ACC112 (cell line): ENCODE measurements at regions not wholly inside any gene's neighbourhood (a gene's known extent, or its start where the extent isn't known, plus 50 kb on each side); places are given as distances from the start of the nearest gene placed in this dataset.
"Not testable (repeated sequence)": the region's sequence is repeated elsewhere in the genome, so short reads cannot be mapped to it uniquely, and the experiment has no call there.

Source experiments
- H2AFZ ChIP-seq: fragments of 200-600 bp; sonication (generic); one replicate; pipeline ENCODE4 v1.6.0; 2017; ENCODE audit warnings: antibody characterized with exemption, low read length; ENCODE audit not compliant: unreplicated experiment
- H3K27ac ChIP-seq: fragments of 200-600 bp; sonication (generic); 2 replicates; pipeline ENCODE4 v1.5.1; 2014; ENCODE audit warnings: low read depth, mild to moderate bottlenecking, antibody characterized with exemption, low read length, moderate library complexity
- H3K27me3 ChIP-seq: fragments of 200-600 bp; sonication (generic); 2 replicates; pipeline ENCODE4 v1.6.1; 2014; ENCODE audit warnings: mild to moderate bottlenecking, antibody characterized with exemption, low read length, moderate library complexity, mixed read lengths; ENCODE audit not compliant: insufficient read depth
- H3K36me3 ChIP-seq: fragments of 200-600 bp; sonication (generic); 2 replicates; pipeline ENCODE4 v1.6.1; 2016; ENCODE audit warnings: mild to moderate bottlenecking, antibody characterized with exemption, low read length, moderate library complexity, mixed read lengths; ENCODE audit not compliant: insufficient read depth
- H3K4me1 ChIP-seq: fragments of 200-600 bp; sonication (generic); one replicate; pipeline ENCODE4 v1.6.1; 2016; ENCODE audit warnings: low read length, mixed read lengths; ENCODE audit not compliant: insufficient read depth, unreplicated experiment, control insufficient read depth
- H3K4me3 ChIP-seq: fragments of 200-600 bp; sonication (generic); 2 replicates; pipeline ENCODE4 v1.5.1; 2014; ENCODE audit warnings: mild to moderate bottlenecking, low read depth, low read length
- H3K79me2 ChIP-seq: fragments of 200-600 bp; sonication (generic); one replicate; pipeline ENCODE4 v1.6.0; 2016; ENCODE audit warnings: low read length; ENCODE audit not compliant: control insufficient read depth, unreplicated experiment, insufficient read depth

- H3K27me3 ChIP-seq: no peaks in the 10 kb centered on the region
- no peaks in the 10 kb centered on the region for H3K4me1 ChIP-seq
- H3K79me2 ChIP-seq: no peaks in the 10 kb centered on the region
- H2AFZ ChIP-seq: no peak overlapping the region
- H3K36me3 ChIP-seq: no peaks in the 10 kb centered on the region
- no peak overlapping the region for H3K27ac ChIP-seq
- H3K4me3 ChIP-seq: no peak overlapping the region
Observed at GRCh38 chr6:86128130-86128814, 485.6 kb upstream of the SYNCRIP start.

GRCh38 chr6:86122086-86122485 is 479.4 kb upstream of the SYNCRIP start:
- Histone ChIP-seq H2AFZ (no peak overlapping the region), H3K27ac (no peak overlapping the region), H3K36me3 (no peaks in the 10 kb centered on the region), H3K79me2 (no peaks in the 10 kb centered on the region), H3K4me3 (no peak overlapping the region), H3K27me3 (no peaks in the 10 kb centered on the region), H3K4me1 (no peaks in the 10 kb centered on the region)

GRCh38 chr6:86118271-86118670 is 475.6 kb upstream of the SYNCRIP start:
- Histone ChIP-seq H3K27me3 (no peaks in the 10 kb centered on the region), H3K36me3 (no peaks in the 10 kb centered on the region), H2AFZ (no peak overlapping the region), H3K79me2 (no peaks in the 10 kb centered on the region), H3K4me3 (no peak overlapping the region), H3K27ac (no peak overlapping the region), H3K4me1 (no peaks in the 10 kb centered on the region)

- H3K4me3 ChIP-seq: no peak overlapping the region
- H3K27me3 ChIP-seq: no peaks in the 10 kb centered on the region
- no peaks in the 10 kb centered on the region; the same call in 1 of the 2 replicates for H3K36me3 ChIP-seq
- no peak overlapping the region for H2AFZ ChIP-seq
- no peaks in the 10 kb centered on the region for H3K79me2 ChIP-seq
- H3K27ac ChIP-seq: no peak overlapping the region
- no peaks in the 10 kb centered on the region for H3K4me1 ChIP-seq
Observed at GRCh38 chr6:86107985-86108384, 465.3 kb upstream of the SYNCRIP start.

GRCh38 chr6:86087954-86088353 is 445.3 kb upstream of the SYNCRIP start:
- H3K36me3 ChIP-seq: no peaks in the 10 kb centered on the region
- H3K4me3 ChIP-seq: no peak overlapping the region
- no peak overlapping the region for H2AFZ ChIP-seq
- H3K27me3 ChIP-seq: no peaks in the 10 kb centered on the region
- no peak overlapping the region for H3K27ac ChIP-seq
- H3K4me1 ChIP-seq: no peaks in the 10 kb centered on the region
- H3K79me2 ChIP-seq: no peaks in the 10 kb centered on the region

- Histone ChIP-seq H3K4me1 (no peaks in the 10 kb centered on the region), H3K27ac (no peak overlapping the region), H3K4me3 (no peak overlapping the region), H3K79me2 (no peaks in the 10 kb centered on the region), H2AFZ (no peak overlapping the region), H3K27me3 (no peaks in the 10 kb centered on the region), H3K36me3 (no peaks in the 10 kb centered on the region)
Observed at GRCh38 chr6:86079938-86080337, 437.3 kb upstream of the SYNCRIP start.

- H3K79me2 ChIP-seq: no peaks in the 10 kb centered on the region
- H3K36me3 ChIP-seq: no peaks in the 10 kb centered on the region
- no peaks in the 10 kb centered on the region for H3K27me3 ChIP-seq
- no peak overlapping the region for H3K27ac ChIP-seq
- no peak overlapping the region for H2AFZ ChIP-seq
- H3K4me1 ChIP-seq: no peaks in the 10 kb centered on the region
- H3K4me3 ChIP-seq: no peak overlapping the region
Observed at GRCh38 chr6:86070151-86070550, 427.5 kb upstream of the SYNCRIP start.

GRCh38 chr6:86065002-86065401 is 422.3 kb upstream of the SYNCRIP start:
- H3K27me3 ChIP-seq, H3K36me3 ChIP-seq, H3K79me2 ChIP-seq, H3K4me1 ChIP-seq, H3K27ac ChIP-seq, H2AFZ ChIP-seq, H3K4me3 ChIP-seq: not testable (repeated sequence)

GRCh38 chr6:86057293-86057980 is 414.8 kb upstream of the SYNCRIP start:
- H3K4me1 ChIP-seq, H3K27ac ChIP-seq, H3K79me2 ChIP-seq, H3K27me3 ChIP-seq, H3K36me3 ChIP-seq, H2AFZ ChIP-seq, H3K4me3 ChIP-seq: not testable (repeated sequence)

GRCh38 chr6:86045038-86045437 is 402.4 kb upstream of the SYNCRIP start:
- no peaks in the 10 kb centered on the region for H3K79me2 ChIP-seq
- no peak overlapping the region for H3K27ac ChIP-seq
- no peaks in the 10 kb centered on the region for H3K27me3 ChIP-seq
- no peaks in the 10 kb centered on the region for H3K36me3 ChIP-seq
- no peak overlapping the region for H3K4me3 ChIP-seq
- H3K4me1 ChIP-seq: no peaks in the 10 kb centered on the region
- H2AFZ ChIP-seq: no peak overlapping the region

GRCh38 chr6:86042214-86042613 is 399.5 kb upstream of the SYNCRIP start:
- H2AFZ ChIP-seq: no peak overlapping the region
- H3K4me3 ChIP-seq: no peak overlapping the region
- H3K79me2 ChIP-seq: no peaks in the 10 kb centered on the region
- H3K4me1 ChIP-seq: no peaks in the 10 kb centered on the region
- H3K36me3 ChIP-seq: no peaks in the 10 kb centered on the region
- H3K27ac ChIP-seq: no peak overlapping the region
- H3K27me3 ChIP-seq: no peaks in the 10 kb centered on the region
